Right atrium auricular region (tissue), 2 donors: ENCODE measurements at regions not wholly inside any gene's neighbourhood (a gene's known extent, or its start where the extent isn't known, plus 50 kb on each side); places are given as distances from the start of the nearest gene placed in this dataset.
"Not testable (repeated sequence)": the region's sequence is repeated elsewhere in the genome, so short reads cannot be mapped to it uniquely, and the experiment has no call there.

ENCODE experiments used
- DNase-seq: peaks from one replicate; pipeline ENCODE4 v3.0.0-alpha.2; 2019; ENCODE audit warnings: low spot score
- H3K27ac ChIP-seq, 2 donors: fragments of 200-600 bp; sonication (generic); 1 replicate in 1 of 2; 2 replicates in 1 of 2; pipeline ENCODE4 v1.5.1; 2016 to 2019
- H3K27me3 ChIP-seq, 2 donors: fragments of 200-600 bp; sonication (generic); one replicate each; pipeline versions ENCODE4 v1.5.1 to v1.6.0; 2017 to 2019
- H3K36me3 ChIP-seq: fragments of 200-600 bp; sonication (generic); one replicate; pipeline ENCODE4 v1.5.1; 2016
- H3K4me1 ChIP-seq, 2 donors: fragments of 200-600 bp; sonication (generic); one replicate each; pipeline versions ENCODE4 v1.5.1 to v1.6.0; 2017 to 2019
- H3K4me3 ChIP-seq, 2 donors: fragments of 200-600 bp; sonication (generic); 1 replicate in 1 of 2; 2 replicates in 1 of 2; pipeline ENCODE4 v1.5.1; 2017 to 2019; ENCODE audit warnings: mild to moderate bottlenecking in 1 of 2, moderate library complexity in 1 of 2
- H3K9me3 ChIP-seq, 2 donors: fragments of 200-600 bp; sonication (generic); one replicate each; pipeline ENCODE4 v1.5.1; 2019
- CTCF ChIP-seq, 2 donors: fragments of 200-600 bp; sonication (generic); IDR thresholded peaks; one replicate each; pipeline ENCODE4 v1.5.1; 2019; ENCODE audit warnings: antibody characterized with exemption in 2 of 2

- no peak for DNase-seq
- Histone ChIP-seq H3K27me3 (no peaks in the 10 kb centered on the region), H3K4me3 (no peak overlapping the region), H3K4me1 (no peaks in the 10 kb centered on the region), H3K9me3 (peaks cover 0 to 15% of the 10 kb centered on the region in 2 donors), H3K36me3 (no peaks in the 10 kb centered on the region), H3K27ac (no peak overlapping the region)
- TF ChIP-seq CTCF (IDR thresholded peaks at IDR 0.05), result no peak
Observed at GRCh38 chr3:187491371-187491770, 123.2 kb downstream of the RTP4 start.

GRCh38 chr3:187490366-187490765 is 122.2 kb downstream of the RTP4 start:
- no peaks in the 10 kb centered on the region for H3K27me3 ChIP-seq

GRCh38 chr3:187484547-187485295 is 116.5 kb downstream of the RTP4 start:
- Histone ChIP-seq H3K4me3 (no peak overlapping the region), H3K27ac (no peak overlapping the region), H3K36me3 (no peaks in the 10 kb centered on the region), H3K27me3 (no peaks in the 10 kb centered on the region), H3K4me1 (no peaks in the 10 kb centered on the region), H3K9me3 (peaks cover 0 to 10% of the 10 kb centered on the region in 2 donors)
- no peak for TF ChIP-seq CTCF (IDR thresholded peaks at IDR 0.05)
- no peak for DNase-seq

More at GRCh38 chr3:187490366-187490765, 122.2 kb downstream of the RTP4 start:
- no peak for DNase-seq
- Histone ChIP-seq H3K36me3 (no peaks in the 10 kb centered on the region), H3K4me1 (no peaks in the 10 kb centered on the region), H3K27ac (no peak overlapping the region), H3K9me3 (peaks cover 0 to 15% of the 10 kb centered on the region in 2 donors), H3K4me3 (no peak overlapping the region)
- no peak for TF ChIP-seq CTCF (IDR thresholded peaks at IDR 0.05)

GRCh38 chr3:187481426-187481825 is 113.2 kb downstream of the RTP4 start:
- Histone ChIP-seq H3K27ac (no peak overlapping the region), H3K4me3 (no peak overlapping the region), H3K27me3 (no peaks in the 10 kb centered on the region), H3K4me1 (no peaks in the 10 kb centered on the region), H3K36me3 (no peaks in the 10 kb centered on the region), H3K9me3 (no peaks in the 10 kb centered on the region)
- DNase-seq, result no peak
- TF ChIP-seq CTCF (IDR thresholded peaks at IDR 0.05), result no peak

- H3K4me3 ChIP-seq, H3K27me3 ChIP-seq, H3K27ac ChIP-seq, DNase-seq, H3K4me1 ChIP-seq, H3K36me3 ChIP-seq: not testable (repeated sequence)
- H3K9me3 ChIP-seq, result peaks cover 0 to 32% of the 10 kb centered on the region in 2 donors
Observed at GRCh38 chr3:187475613-187476012, 107.4 kb downstream of the RTP4 start.

- TF ChIP-seq CTCF (IDR thresholded peaks at IDR 0.05), result no peak
- no peak overlapping the region for H3K27ac ChIP-seq
- H3K9me3 ChIP-seq, result peaks cover 0 to 32% of the 10 kb centered on the region in 2 donors
- no peaks in the 10 kb centered on the region for H3K36me3 ChIP-seq
- no peak for DNase-seq
- no peaks in the 10 kb centered on the region for H3K4me1 ChIP-seq
- H3K27me3 ChIP-seq, result no peaks in the 10 kb centered on the region
- no peak overlapping the region for H3K4me3 ChIP-seq
Observed at GRCh38 chr3:187473778-187474406, 105.7 kb downstream of the RTP4 start.

- not testable (repeated sequence) for H3K9me3 ChIP-seq, H3K36me3 ChIP-seq, H3K27ac ChIP-seq, H3K27me3 ChIP-seq, H3K4me3 ChIP-seq, DNase-seq, H3K4me1 ChIP-seq
Observed at GRCh38 chr3:187466306-187466705, 98.1 kb downstream of the RTP4 start.
